IPS-18a (cell line): ENCODE measurements at regions not wholly inside any gene's neighbourhood (a gene's known extent, or its start where the extent isn't known, plus 50 kb on each side); places are given as distances from the start of the nearest gene placed in this dataset.

Experiments used
- H3K27ac ChIP-seq: one replicate; pipeline ENCODE4 v1.5.1; 2013; ENCODE audit warnings: low read length
- H3K27me3 ChIP-seq: one replicate; pipeline ENCODE4 v1.6.1; 2013; ENCODE audit warnings: mild to moderate bottlenecking, low read length; ENCODE audit not compliant: control insufficient read depth, insufficient read depth
- H3K36me3 ChIP-seq: one replicate; pipeline ENCODE4 v1.6.1; 2013; ENCODE audit warnings: low read depth, low read length; ENCODE audit not compliant: control insufficient read depth
- H3K4me1 ChIP-seq: one replicate; pipeline ENCODE4 v1.6.1; 2013; ENCODE audit warnings: low read depth, low read length; ENCODE audit not compliant: control insufficient read depth
- H3K4me3 ChIP-seq: one replicate; pipeline ENCODE4 v1.5.1; 2013; ENCODE audit warnings: low read length
- H3K9ac ChIP-seq: one replicate; pipeline ENCODE4 v1.6.1; 2013; ENCODE audit warnings: mild to moderate bottlenecking, low read length, moderate library complexity
- H3K9me3 ChIP-seq: one replicate; pipeline ENCODE4 v1.6.1; 2013; ENCODE audit warnings: low read depth, low read length; ENCODE audit not compliant: control insufficient read depth

GRCh38 chr1:242723044-242723716 lies 198.7 kb upstream of the PLD5 start:
- no peak overlapping the region for H3K9ac ChIP-seq
- H3K27me3 ChIP-seq: no peaks in the 10 kb centered on the region
- no peak overlapping the region for H3K4me3 ChIP-seq
- H3K4me1 ChIP-seq: no peaks in the 10 kb centered on the region
- no peak overlapping the region for H3K27ac ChIP-seq
- H3K9me3 ChIP-seq: no peaks in the 10 kb centered on the region
- H3K36me3 ChIP-seq: no peaks in the 10 kb centered on the region

- Histone ChIP-seq H3K9me3 (no peaks in the 10 kb centered on the region), H3K36me3 (no peaks in the 10 kb centered on the region), H3K9ac (no peak overlapping the region), H3K27ac (no peak overlapping the region), H3K4me1 (no peaks in the 10 kb centered on the region), H3K27me3 (no peaks in the 10 kb centered on the region), H3K4me3 (no peak overlapping the region)
Observed at GRCh38 chr1:242718967-242719366, 194.5 kb upstream of the PLD5 start.

GRCh38 chr1:242712248-242712647 lies 187.8 kb upstream of the PLD5 start:
- Histone ChIP-seq H3K9me3 (no peaks in the 10 kb centered on the region), H3K9ac (no peak overlapping the region), H3K36me3 (no peaks in the 10 kb centered on the region), H3K4me1 (peaks cover 3% of the 10 kb centered on the region), H3K27ac (no peak overlapping the region), H3K4me3 (no peak overlapping the region), H3K27me3 (no peaks in the 10 kb centered on the region)

- no peaks in the 10 kb centered on the region for H3K27me3 ChIP-seq
- peaks cover 3% of the 10 kb centered on the region for H3K4me1 ChIP-seq
- no peak overlapping the region for H3K27ac ChIP-seq
- no peaks in the 10 kb centered on the region for H3K36me3 ChIP-seq
- no peak overlapping the region for H3K4me3 ChIP-seq
- H3K9ac ChIP-seq: no peak overlapping the region
- H3K9me3 ChIP-seq: no peaks in the 10 kb centered on the region
Observed at GRCh38 chr1:242710847-242711246, 186.3 kb upstream of the PLD5 start.

GRCh38 chr1:242710286-242710685 lies 185.8 kb upstream of the PLD5 start:
- no peak overlapping the region for H3K4me3 ChIP-seq
- no peaks in the 10 kb centered on the region for H3K27me3 ChIP-seq
- H3K9me3 ChIP-seq: no peaks in the 10 kb centered on the region
- peaks cover 3% of the 10 kb centered on the region for H3K4me1 ChIP-seq
- no peak overlapping the region for H3K9ac ChIP-seq
- H3K27ac ChIP-seq: no peak overlapping the region
- no peaks in the 10 kb centered on the region for H3K36me3 ChIP-seq

GRCh38 chr1:242703467-242703866 lies 179.0 kb upstream of the PLD5 start:
- H3K9ac ChIP-seq: no peak overlapping the region
- H3K27ac ChIP-seq: no peak overlapping the region

GRCh38 chr1:242692988-242693387 lies 168.5 kb upstream of the PLD5 start:
- Histone ChIP-seq H3K4me1 (no peaks in the 10 kb centered on the region), H3K27ac (no peak overlapping the region), H3K9me3 (no peaks in the 10 kb centered on the region), H3K27me3 (no peaks in the 10 kb centered on the region), H3K36me3 (no peaks in the 10 kb centered on the region), H3K4me3 (no peak overlapping the region), H3K9ac (no peak overlapping the region)

More at GRCh38 chr1:242703467-242703866, 179.0 kb upstream of the PLD5 start:
- Histone ChIP-seq H3K36me3 (no peaks in the 10 kb centered on the region), H3K4me1 (no peaks in the 10 kb centered on the region), H3K27me3 (no peaks in the 10 kb centered on the region), H3K9me3 (no peaks in the 10 kb centered on the region), H3K4me3 (no peak overlapping the region)

GRCh38 chr1:242691610-242691945 lies 167.1 kb upstream of the PLD5 start:
- H3K27ac ChIP-seq: no peak overlapping the region
- H3K9ac ChIP-seq: no peak overlapping the region
- no peaks in the 10 kb centered on the region for H3K36me3 ChIP-seq
- no peaks in the 10 kb centered on the region for H3K27me3 ChIP-seq
- H3K9me3 ChIP-seq: no peaks in the 10 kb centered on the region
- H3K4me3 ChIP-seq: no peak overlapping the region
- no peaks in the 10 kb centered on the region for H3K4me1 ChIP-seq

- H3K9ac ChIP-seq: no peak overlapping the region
- no peak overlapping the region for H3K4me3 ChIP-seq
- no peaks in the 10 kb centered on the region for H3K9me3 ChIP-seq
- H3K4me1 ChIP-seq: no peaks in the 10 kb centered on the region
- no peaks in the 10 kb centered on the region for H3K27me3 ChIP-seq
- no peak overlapping the region for H3K27ac ChIP-seq
- no peaks in the 10 kb centered on the region for H3K36me3 ChIP-seq
Observed at GRCh38 chr1:242690849-242691609, 166.5 kb upstream of the PLD5 start.

- Histone ChIP-seq H3K4me1 (no peaks in the 10 kb centered on the region), H3K36me3 (no peaks in the 10 kb centered on the region), H3K4me3 (no peak overlapping the region)
Observed at GRCh38 chr1:242689378-242689777, 164.9 kb upstream of the PLD5 start.

GRCh38 chr1:242674951-242675645 lies 150.6 kb upstream of the PLD5 start:
- H3K9me3 ChIP-seq: no peaks in the 10 kb centered on the region
- no peaks in the 10 kb centered on the region for H3K36me3 ChIP-seq
- no peaks in the 10 kb centered on the region for H3K4me1 ChIP-seq
- no peak overlapping the region for H3K27ac ChIP-seq
- no peak overlapping the region for H3K4me3 ChIP-seq
- no peaks in the 10 kb centered on the region for H3K27me3 ChIP-seq
- no peak overlapping the region for H3K9ac ChIP-seq

More at GRCh38 chr1:242689378-242689777, 164.9 kb upstream of the PLD5 start:
- Histone ChIP-seq H3K27ac (no peak overlapping the region), H3K9ac (no peak overlapping the region), H3K27me3 (no peaks in the 10 kb centered on the region), H3K9me3 (no peaks in the 10 kb centered on the region)
